GM23338 (cell line): ENCODE measurements at regions not wholly inside any gene's neighbourhood (a gene's known extent, or its start where the extent isn't known, plus 50 kb on each side); places are given as distances from the start of the nearest gene placed in this dataset.

Experiments used
- ATAC-seq: fragments of 200-7000 bp; cut with Tn5 transposase; 3 replicates; pipeline ENCODE4 v1.9.1; 2020
- DNase-seq: peaks from one replicate; pipeline ENCODE4 v3.0.0-alpha.2; 2015; ENCODE audit warnings: low spot score
- H2AFZ ChIP-seq: fragments of 200-600 bp; sonication (generic); 2 replicates; pipeline ENCODE4 v1.8.0; 2016; ENCODE audit warnings: antibody characterized with exemption, mild to moderate bottlenecking, moderate library complexity
- H3F3A ChIP-seq: fragments of 200-600 bp; sonication (generic); replicated peaks from 2 replicates; pipeline ENCODE4 v1.8.0; 2017; ENCODE audit warnings: antibody characterized with exemption, mixed run types, low read depth
- H3K27ac ChIP-seq: fragments of 200-600 bp; sonication (generic); 2 replicates; pipeline ENCODE4 v1.6.1; 2016; ENCODE audit warnings: low read depth
- H3K27me3 ChIP-seq: fragments of 200-600 bp; sonication (generic); 2 replicates; pipeline ENCODE4 v1.8.0; 2016; ENCODE audit warnings: mild to moderate bottlenecking, mixed run types, moderate library complexity; ENCODE audit not compliant: insufficient read depth
- H3K36me3 ChIP-seq: fragments of 200-600 bp; sonication (generic); 2 replicates; pipeline ENCODE4 v1.8.0; 2016; ENCODE audit warnings: mild to moderate bottlenecking; ENCODE audit not compliant: insufficient read depth
- H3K4me1 ChIP-seq: fragments of 200-600 bp; sonication (generic); 2 replicates; pipeline ENCODE4 v1.8.0; 2016; ENCODE audit warnings: mild to moderate bottlenecking, moderate library complexity; ENCODE audit not compliant: insufficient read depth
- H3K4me2 ChIP-seq: fragments of 200-600 bp; sonication (generic); 2 replicates; pipeline ENCODE4 v1.7.1; 2017; ENCODE audit warnings: mixed run types
- H3K4me3 ChIP-seq: fragments of 200-600 bp; sonication (generic); 2 replicates; pipeline ENCODE4 v1.6.1; 2016; ENCODE audit warnings: mixed run types
- H3K79me2 ChIP-seq: fragments of 200-600 bp; sonication (generic); replicated peaks from 2 replicates; pipeline ENCODE4 v1.8.0; 2017; ENCODE audit warnings: mild to moderate bottlenecking; ENCODE audit not compliant: insufficient read depth
- H3K9me2 ChIP-seq: fragments of 200-600 bp; sonication (generic); 2 replicates; pipeline ENCODE4 v1.8.0; 2017; ENCODE audit not compliant: insufficient read depth
- H4K20me1 ChIP-seq: fragments of 200-600 bp; sonication (generic); replicated peaks from 2 replicates; pipeline ENCODE4 v1.8.0; 2017; ENCODE audit warnings: mild to moderate bottlenecking; ENCODE audit not compliant: insufficient read depth
- H3K27ac Mint-ChIP-seq: 2 replicates; pipeline ENCODE4 v1.8.0; 2020; ENCODE audit warnings: inconsistent platforms, mild to moderate bottlenecking, moderate library complexity, mixed read lengths
- H3K27me3 Mint-ChIP-seq: 3 replicates; pipeline ENCODE4 v1.8.0; 2022; ENCODE audit warnings: low read depth, mild to moderate bottlenecking, moderate library complexity, mixed read lengths, inconsistent platforms; ENCODE audit not compliant: insufficient read depth, poor library complexity
- H3K36me3 Mint-ChIP-seq: 3 replicates; pipeline ENCODE4 v1.8.0; 2021; ENCODE audit warnings: low read depth, mild to moderate bottlenecking, inconsistent platforms, moderate library complexity, mixed read lengths
- H3K4me1 Mint-ChIP-seq: 3 replicates; pipeline ENCODE4 v1.8.0; 2020; ENCODE audit warnings: mild to moderate bottlenecking, inconsistent platforms, mixed read lengths
- H3K4me3 Mint-ChIP-seq: 3 replicates; pipeline ENCODE4 v1.8.0; 2021; ENCODE audit warnings: moderate library complexity, mild to moderate bottlenecking, inconsistent platforms, mixed read lengths
- H3K9me3 Mint-ChIP-seq: 3 replicates; pipeline ENCODE4 v1.8.0; 2020; ENCODE audit warnings: moderate library complexity, mild to moderate bottlenecking, inconsistent platforms, mixed read lengths
- CREB1 ChIP-seq: fragments of 250-450 bp; sonication (Bioruptor Pico); IDR thresholded peaks from 2 replicates; pipeline ENCODE4 v1.5.0; 2020; ENCODE audit warnings: low read depth, mild to moderate bottlenecking, moderate library complexity
- EZH2 ChIP-seq: fragments of 200-600 bp; sonication (generic); IDR thresholded peaks from one replicate; pipeline ENCODE4 v1.8.0; 2017; ENCODE audit warnings: antibody characterized with exemption, mild to moderate bottlenecking, low read depth; ENCODE audit not compliant: unreplicated experiment
- NANOG ChIP-seq: IDR thresholded peaks from 2 replicates; pipeline ENCODE4 v1.6.1; 2016; ENCODE audit warnings: antibody characterized with exemption, borderline replicate concordance
- STAT1 ChIP-seq: IDR thresholded peaks from one replicate; pipeline ENCODE4 v1.6.1; 2016; ENCODE audit warnings: antibody characterized with exemption; ENCODE audit not compliant: unreplicated experiment
- ZNF114 ChIP-seq: fragments of 250-450 bp; sonication (Bioruptor Pico); IDR thresholded peaks from 2 replicates; pipeline ENCODE4 v1.5.0; 2020; ENCODE audit warnings: mild to moderate bottlenecking, moderate library complexity
- ZNF331 ChIP-seq: fragments of 250-450 bp; sonication (Bioruptor Pico); IDR thresholded peaks from 2 replicates; pipeline ENCODE4 v1.5.0; 2020; ENCODE audit warnings: low read depth, mild to moderate bottlenecking, moderate library complexity
- TF ChIP-seq, protein P1 (sequence below): IDR thresholded peaks from one replicate; pipeline ENCODE4 v1.6.1; 2018; ENCODE audit warnings: antibody characterized with exemption; ENCODE audit not compliant: unreplicated experiment

- Mint-ChIP-seq H3K9me3 (no peaks in the 10 kb centered on the region), H3K36me3 (no peaks in the 10 kb centered on the region), H3K27me3 (no peaks in the 10 kb centered on the region), H3K4me1 (peaks cover 2% of the 10 kb centered on the region; the same call in 2 of the 3 replicates), H3K4me3 (no peak overlapping the region), H3K27ac (no peak overlapping the region)
- Histone ChIP-seq H3K79me2 (no peaks in the 10 kb centered on the region), H4K20me1 (no peaks in the 10 kb centered on the region), H3F3A (no peaks in the 10 kb centered on the region), H2AFZ (no peak overlapping the region), H3K4me2 (no peak overlapping the region), H3K9me2 (peaks cover 4% of the 10 kb centered on the region; the same call in 1 of the 2 replicates), H3K27me3 (no peaks in the 10 kb centered on the region), H3K36me3 (no peaks in the 10 kb centered on the region), H3K4me1 (no peaks in the 10 kb centered on the region), H3K4me3 (no peak overlapping the region), H3K27ac (no peak overlapping the region)
- DNase-seq (no peak), ATAC-seq (no peak)
- no peak for TF ChIP-seq STAT1
- TF ChIP-seq ZNF331 (CRISPR knock-in tag), result no peak
- TF ChIP-seq CREB1 (CRISPR knock-in tag), result no peak
- TF ChIP-seq, protein P1, sequence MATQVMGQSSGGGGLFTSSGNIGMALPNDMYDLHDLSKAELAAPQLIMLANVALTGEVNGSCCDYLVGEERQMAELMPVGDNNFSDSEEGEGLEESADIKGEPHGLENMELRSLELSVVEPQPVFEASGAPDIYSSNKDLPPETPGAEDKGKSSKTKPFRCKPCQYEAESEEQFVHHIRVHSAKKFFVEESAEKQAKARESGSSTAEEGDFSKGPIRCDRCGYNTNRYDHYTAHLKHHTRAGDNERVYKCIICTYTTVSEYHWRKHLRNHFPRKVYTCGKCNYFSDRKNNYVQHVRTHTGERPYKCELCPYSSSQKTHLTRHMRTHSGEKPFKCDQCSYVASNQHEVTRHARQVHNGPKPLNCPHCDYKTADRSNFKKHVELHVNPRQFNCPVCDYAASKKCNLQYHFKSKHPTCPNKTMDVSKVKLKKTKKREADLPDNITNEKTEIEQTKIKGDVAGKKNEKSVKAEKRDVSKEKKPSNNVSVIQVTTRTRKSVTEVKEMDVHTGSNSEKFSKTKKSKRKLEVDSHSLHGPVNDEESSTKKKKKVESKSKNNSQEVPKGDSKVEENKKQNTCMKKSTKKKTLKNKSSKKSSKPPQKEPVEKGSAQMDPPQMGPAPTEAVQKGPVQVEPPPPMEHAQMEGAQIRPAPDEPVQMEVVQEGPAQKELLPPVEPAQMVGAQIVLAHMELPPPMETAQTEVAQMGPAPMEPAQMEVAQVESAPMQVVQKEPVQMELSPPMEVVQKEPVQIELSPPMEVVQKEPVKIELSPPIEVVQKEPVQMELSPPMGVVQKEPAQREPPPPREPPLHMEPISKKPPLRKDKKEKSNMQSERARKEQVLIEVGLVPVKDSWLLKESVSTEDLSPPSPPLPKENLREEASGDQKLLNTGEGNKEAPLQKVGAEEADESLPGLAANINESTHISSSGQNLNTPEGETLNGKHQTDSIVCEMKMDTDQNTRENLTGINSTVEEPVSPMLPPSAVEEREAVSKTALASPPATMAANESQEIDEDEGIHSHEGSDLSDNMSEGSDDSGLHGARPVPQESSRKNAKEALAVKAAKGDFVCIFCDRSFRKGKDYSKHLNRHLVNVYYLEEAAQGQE, result no peak
- TF ChIP-seq ZNF114 (CRISPR knock-in tag), result no peak
- TF ChIP-seq NANOG, result no peak
Observed at GRCh38 chr10:118216571-118217170, 125.5 kb downstream of the FAM204A start.

- Mint-ChIP-seq H3K36me3 (no peaks in the 10 kb centered on the region), H3K4me3 (no peak overlapping the region), H3K27me3 (no peaks in the 10 kb centered on the region), H3K4me1 (peaks cover 2% of the 10 kb centered on the region; the same call in 2 of the 3 replicates), H3K9me3 (no peaks in the 10 kb centered on the region), H3K27ac (no peak overlapping the region)
- H4K20me1 ChIP-seq, result no peaks in the 10 kb centered on the region
- ATAC-seq (no peak), DNase-seq (no peak)
- TF ChIP-seq CREB1 (CRISPR knock-in tag), result no peak
- TF ChIP-seq STAT1, result no peak
- no peak for TF ChIP-seq NANOG
- no peak for TF ChIP-seq ZNF114 (CRISPR knock-in tag)
- no peak for TF ChIP-seq EZH2
- H3K27me3 ChIP-seq, result no peaks in the 10 kb centered on the region
- H3K36me3 ChIP-seq, result no peaks in the 10 kb centered on the region
- H3F3A ChIP-seq, result no peaks in the 10 kb centered on the region
- H2AFZ ChIP-seq, result no peak overlapping the region
- H3K27ac ChIP-seq, result no peak overlapping the region
- H3K4me1 ChIP-seq, result no peaks in the 10 kb centered on the region
- H3K4me3 ChIP-seq, result no peak overlapping the region
- no peak overlapping the region for H3K4me2 ChIP-seq
- no peaks in the 10 kb centered on the region for H3K9me2 ChIP-seq
- no peaks in the 10 kb centered on the region for H3K79me2 ChIP-seq
Observed at GRCh38 chr10:118216020-118216419, 126.1 kb downstream of the FAM204A start.
